ENCODE measurements at regions not wholly inside any gene's neighbourhood (a gene's known extent, or its start where the extent isn't known, plus 50 kb on each side); places are given as distances from the start of the nearest gene placed in this dataset.
A peak's percentile ranks its signal among the peaks of the same experiment; 100 is the strongest.

DNA sequence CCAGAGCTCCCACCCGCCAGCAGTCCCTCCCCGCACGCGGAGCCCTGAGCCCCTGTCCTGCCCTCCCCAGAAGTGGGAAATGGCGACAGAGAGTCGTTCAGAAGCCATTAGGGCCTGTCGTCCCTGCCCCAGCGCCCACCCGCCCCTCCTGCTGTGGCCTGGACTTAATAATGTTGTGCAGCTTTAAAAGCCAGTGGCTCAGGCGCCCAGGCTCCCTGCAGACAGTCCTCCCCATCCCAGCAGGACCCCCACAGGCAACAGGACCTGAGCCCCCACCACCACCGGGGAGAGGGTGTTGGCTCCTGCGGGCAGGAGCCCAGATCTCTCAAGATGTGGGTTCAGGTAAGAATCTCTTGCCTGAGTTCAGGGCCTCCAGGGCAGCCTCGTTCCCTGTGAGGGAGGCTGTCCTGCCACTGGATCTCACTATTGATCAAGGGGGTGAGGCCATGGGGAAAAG, 125.3 kb upstream of the RUNX3 start:
- DNase-seq = no peak

DNA sequence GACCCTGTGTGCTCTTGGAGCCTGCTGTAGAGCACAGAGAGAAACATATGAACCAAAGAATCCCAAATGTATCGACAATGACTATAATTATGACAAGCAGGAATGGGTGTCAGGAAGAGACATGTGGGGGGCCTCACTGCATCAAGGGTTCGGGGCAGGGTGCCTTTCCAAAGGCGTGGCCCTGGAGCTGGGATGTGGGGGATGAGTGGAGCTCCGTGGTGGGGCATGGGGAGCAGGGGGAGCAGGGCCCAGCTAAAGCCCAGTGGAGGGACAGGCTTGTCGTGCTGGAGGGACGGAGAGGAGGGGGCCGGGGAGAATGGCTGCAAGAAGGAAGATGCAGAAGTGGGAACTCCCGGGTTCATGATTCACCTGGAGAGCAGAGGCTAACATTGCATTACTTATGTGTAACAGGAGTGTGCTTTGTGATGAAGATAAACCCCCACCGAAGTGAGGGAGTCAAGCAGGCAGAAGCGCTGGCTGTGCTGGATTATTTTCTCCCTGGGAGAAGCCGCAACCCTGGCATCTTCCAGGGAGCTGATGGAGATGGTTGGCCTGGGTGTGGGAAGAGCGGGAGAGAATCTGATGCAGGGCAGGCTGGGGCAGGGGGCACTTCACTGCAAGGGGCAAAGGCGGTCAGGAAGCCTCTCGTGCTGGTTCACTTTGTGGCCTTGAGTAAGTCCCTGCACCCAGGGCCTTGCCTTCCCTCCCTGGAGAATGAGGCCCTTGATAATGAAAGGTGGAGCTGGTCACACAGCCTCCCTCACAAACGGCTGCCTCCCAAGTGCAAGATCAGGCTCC, 124.6 kb upstream of the RUNX3 start:
- no peak for DNase-seq

GRCh38 chr1:25053576-25054250, 123.6 kb upstream of the RUNX3 start:
- no peak for DNase-seq

- no peak for DNase-seq
These were observed 121.8 kb upstream of the RUNX3 start for GRCh38 chr1:25051906-25052305.

- no peak for DNase-seq
These were observed 121.4 kb upstream of the RUNX3 start for GRCh38 chr1:25051504-25051903.

DNA sequence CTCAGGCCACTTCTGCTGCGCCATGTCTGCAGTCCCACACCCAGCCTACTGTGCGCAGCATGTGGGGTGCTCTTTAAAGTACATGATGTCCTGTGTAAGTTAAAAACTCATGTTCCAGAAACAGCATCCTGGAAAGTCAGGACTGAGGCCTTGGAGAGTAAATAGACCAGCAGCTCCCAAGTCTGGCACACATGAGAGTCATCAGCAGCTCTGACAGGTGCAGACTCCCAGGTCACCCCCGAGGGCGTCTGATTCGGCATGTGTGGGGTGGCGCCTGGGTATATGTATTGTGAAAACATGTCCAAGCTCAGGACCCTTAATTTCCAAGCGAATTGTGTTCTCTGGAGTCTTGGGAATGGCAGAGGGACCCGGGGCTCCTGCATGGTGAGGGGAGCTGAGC, 120.1 kb upstream of the RUNX3 start:
- DNase-seq = no peak

DNA sequence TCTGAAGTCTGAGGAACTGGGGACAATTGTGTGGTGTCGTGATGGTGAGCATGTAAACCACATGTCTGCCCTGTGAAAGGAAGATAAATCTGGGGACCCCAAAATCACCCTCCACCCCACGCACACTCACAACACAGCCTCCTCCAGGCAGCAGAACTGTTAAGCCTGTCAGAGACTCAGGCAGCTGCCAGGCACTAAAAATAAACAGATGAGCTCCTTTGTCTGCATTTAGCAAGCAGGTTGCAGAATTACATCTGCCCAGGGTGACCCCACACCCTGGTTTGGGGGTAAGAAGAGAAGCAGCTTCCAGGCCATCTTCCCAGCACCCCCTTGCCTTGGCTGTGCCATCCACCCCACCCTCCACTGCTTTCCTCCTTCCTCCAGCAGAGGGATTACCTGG, 119.1 kb upstream of the RUNX3 start:
- no peak for DNase-seq

GRCh38 chr1:25048728-25049127, 118.7 kb upstream of the RUNX3 start:
- no peak for DNase-seq

DNA sequence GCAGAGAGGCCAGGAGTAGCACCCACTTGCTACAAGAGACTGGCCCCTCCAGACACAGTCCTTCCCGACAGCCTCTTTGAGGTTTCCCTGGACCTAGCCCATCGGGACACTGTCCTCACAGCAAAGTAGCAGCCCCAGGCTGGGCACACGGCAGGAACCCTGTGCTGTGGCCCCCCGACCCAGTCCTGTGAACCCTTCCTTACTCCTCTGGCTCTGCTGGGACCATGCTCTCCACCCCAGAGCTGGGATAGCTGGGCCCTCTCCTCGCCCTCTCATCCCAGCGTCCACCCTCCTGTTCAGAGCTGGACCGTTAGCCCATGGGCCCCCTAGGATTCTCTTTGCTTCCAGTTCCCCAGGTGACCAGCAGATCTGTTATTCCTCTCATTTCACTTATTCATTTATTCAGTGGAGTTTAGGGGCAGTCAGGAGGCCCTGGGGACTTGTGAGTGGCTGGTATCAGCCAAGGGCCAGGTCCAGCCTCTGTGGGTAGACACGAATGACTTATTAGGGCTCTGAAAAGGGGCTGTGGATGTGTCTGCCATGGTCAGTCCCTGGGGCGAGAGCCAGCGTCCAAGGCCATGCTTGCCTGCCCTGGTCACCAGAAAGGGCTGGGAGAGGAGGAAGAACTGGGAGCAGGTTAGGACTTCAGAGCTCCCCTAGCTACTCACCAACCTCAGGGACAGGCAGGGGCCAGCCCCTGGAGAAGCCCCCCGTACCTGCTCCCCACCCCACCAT, 117.6 kb upstream of the RUNX3 start:
- no peak for DNase-seq

- no peak for DNase-seq
These were observed 116.1 kb upstream of the RUNX3 start for GRCh38 chr1:25046194-25046532.

DNA sequence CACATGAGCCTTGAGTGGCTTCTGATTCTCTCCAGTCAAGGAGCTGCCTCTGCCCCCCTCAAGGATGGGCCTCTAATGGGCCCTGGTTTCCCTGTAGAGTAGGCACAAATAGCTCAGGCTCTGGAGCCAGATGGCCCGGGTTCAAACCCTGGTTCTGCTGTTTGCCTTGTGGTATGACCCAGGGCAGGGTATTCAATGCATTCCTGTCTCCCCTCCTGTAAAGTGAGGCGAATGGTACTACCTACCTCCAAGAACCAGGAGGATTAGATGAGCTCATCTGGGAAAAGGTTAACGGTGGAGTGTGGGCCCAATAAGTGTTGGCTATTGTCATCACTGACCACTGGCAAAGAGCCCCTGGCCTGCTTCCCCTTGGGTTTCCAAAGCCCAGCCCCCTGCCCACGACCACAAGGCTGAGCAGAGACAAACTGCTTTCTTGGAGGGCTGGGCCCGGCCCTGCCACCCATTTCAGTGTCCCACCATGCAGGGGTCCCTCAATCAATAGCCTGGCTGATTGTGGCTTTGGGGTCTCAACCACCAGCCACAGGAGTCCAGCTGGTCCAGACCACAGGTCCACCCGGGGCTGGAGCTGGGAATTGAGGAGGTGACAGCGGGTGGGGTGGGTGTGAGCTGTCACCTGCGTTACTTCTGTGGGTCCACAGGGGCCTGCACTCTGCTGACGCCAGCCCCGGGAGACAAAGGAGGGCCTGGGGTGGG, 115.6 kb upstream of the RUNX3 start:
- no peak for DNase-seq

DNA sequence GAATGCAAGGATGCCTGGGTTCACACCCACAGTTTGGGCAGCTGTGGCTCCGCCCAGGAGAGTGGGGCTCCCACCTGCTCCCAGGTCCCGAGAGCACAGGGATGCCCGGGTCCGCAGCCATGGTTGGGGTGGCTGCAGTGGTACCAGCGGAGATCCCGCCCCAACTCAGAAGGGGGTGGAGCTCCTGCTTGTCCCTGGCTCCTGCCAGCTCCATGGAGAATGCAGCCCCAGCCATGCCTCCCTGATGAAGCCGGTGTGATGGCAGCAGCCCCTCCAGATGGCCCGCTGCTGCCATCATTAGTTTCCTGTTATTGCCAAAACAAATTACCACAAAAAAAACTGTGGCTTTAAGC, 113.1 kb upstream of the RUNX3 start:
- no peak for DNase-seq

DNA sequence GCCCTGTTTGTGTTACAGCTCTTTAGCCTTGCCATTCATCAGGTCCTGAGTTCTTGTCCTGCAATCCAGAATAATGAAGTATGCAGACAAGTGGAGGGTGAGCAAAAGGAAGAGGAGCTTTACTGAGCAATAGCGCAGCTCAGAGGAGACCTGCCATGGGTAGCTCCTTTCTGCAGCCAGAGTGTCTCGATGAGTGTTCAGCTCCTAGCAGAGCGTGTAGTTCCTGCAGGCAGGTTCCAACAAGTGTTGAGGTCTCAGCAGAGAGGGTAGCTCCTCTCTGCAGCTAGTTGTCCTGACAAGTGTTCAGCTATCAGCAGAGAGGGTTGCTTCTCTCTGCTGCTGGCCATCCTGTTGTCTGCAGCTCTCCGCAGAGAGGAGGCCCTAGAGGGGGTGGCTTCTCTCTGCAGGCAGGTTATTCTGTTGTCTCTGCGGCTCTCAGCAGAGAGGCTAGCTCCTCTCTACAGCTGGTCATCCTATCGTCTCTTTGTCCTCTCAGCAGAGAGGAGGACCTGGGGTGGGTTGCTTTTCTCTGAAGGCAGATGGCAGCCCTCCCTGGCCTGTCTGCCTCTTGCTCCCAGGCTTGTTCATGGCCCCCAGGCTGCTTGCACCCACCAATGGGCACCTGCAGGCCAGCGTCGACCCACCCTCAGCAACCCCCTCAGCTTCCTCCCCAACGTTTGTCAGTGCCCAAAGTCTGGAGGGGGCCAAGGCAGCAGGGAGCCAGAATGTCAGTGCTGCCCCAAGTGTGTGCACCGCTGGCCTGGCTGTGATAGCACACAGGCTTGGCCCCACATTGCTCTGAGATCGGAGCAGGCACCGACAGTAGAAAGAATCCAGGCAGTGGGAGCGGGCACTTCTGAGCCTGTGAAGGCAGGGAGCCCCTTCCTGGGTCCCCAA, 112.5 kb upstream of the RUNX3 start:
- no peak for DNase-seq

GRCh38 chr1:25041916-25042315, 111.8 kb upstream of the RUNX3 start:
- DNase-seq = no peak

- DNase-seq = no peak
These were observed 110.1 kb upstream of the RUNX3 start for GRCh38 chr1:25040122-25040685.

GRCh38 chr1:25039229-25039628, 109.2 kb upstream of the RUNX3 start:
- no peak for DNase-seq

DNA sequence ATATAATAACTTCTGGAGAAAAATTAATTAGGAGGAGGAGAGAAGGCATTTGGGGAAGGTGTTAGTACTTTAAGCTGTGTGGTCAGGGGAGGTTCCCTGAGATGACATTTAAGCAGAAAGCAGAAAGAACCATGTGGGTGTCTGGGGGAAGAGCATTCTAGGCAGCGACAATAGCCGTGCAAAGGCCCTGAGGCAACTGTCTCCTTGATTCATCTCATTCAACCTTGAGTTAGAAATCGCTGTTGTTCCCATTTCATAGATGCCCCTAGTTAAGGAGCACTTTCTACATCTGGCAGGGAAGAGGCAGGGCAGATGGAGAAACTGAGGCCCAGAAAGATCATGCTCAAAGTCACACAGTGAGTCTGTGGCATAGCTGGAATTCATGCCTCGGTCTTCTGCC, 108.6 kb upstream of the RUNX3 start:
- no peak for DNase-seq

DNA sequence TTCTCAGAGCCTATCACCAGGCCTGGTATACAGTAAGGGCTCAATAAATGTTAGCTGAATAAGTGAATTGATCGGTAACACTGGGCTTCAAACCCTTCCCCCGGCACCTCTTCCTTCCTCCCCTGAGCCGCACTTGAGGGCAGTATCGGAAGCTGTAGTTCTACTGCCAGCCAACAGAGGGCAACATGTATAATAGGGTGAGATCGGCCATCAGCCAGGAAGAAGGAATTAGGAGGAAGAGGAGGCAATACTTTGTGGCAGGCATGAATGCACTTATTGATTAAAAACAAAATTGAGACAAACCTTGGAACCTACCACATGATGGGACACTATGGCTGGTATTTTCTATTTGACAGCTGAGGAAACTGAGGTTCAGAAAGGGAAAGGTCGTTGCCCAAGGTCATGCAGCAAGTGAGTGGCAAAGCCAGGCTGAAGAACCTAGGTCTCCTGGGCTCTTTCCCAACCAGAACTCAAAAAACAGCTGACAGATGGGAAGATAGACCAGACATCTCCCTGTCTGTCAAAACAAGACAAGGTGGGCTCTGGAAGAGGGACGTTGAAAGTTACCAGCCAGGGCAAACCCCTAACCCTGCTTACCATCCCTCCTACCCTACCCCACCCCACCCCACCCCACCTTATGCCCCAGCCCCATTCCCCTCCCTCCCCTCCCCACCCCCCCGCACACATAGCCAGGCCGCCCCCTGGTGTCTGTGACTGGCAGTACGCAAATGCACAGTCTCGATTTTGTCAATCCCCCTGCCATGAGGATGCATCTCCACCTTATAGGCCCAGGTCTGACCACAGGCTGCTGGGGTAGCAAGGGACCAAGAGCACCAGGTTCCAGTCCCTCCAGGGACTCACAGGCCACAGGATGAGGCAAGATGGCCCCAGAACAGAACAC, 107.3 kb upstream of the RUNX3 start:
- peak; percentile 79 for DNase-seq

DNA sequence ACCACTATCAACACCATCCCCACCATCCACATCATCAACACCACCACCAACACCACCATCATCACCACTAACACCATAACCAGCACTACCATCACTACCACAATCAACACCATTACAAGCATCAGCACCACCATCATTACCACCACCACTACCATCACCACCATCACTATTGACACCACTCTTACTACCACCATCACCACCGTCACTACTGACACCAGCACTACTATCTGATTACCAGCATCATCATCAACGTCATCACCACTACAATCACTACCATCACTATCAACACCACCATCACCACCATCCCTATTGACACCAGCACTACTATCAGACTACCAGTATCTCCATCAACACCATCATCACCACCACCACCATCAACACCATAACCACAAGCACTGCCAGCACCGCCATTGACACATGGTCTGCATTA, 106.1 kb upstream of the RUNX3 start:
- peak; percentile 56 for DNase-seq

DNA sequence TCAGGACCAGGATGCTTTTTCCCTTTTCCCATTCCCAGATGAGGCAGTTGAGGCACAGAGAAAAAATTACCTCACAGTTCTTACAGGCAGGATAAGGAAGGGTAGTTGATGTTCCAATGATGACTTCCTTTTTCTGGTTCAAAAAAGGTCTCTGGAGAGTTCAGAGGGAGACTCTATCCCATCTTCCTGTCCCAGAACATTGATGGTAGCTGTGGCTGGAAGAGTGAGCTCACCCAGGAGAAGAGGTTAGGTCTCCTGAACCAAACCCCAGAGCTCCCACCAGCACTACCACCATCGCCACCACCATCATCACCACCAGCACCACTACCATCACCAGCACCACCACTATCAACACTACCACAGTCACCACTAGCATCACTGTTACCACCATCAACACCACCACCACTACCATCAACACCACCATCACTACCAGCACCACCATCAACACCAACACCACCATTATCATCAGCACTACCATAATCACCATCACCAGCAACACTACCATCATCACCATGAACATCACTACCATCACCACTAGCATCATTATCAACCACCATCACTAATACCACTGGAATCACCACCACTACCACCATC, 105.5 kb upstream of the RUNX3 start:
- no peak for DNase-seq
